Vagina (tissue), 2 donors: ENCODE measurements at regions not wholly inside any gene's neighbourhood (a gene's known extent, or its start where the extent isn't known, plus 50 kb on each side); places are given as distances from the start of the nearest gene placed in this dataset.
"Not testable (repeated sequence)": the region's sequence is repeated elsewhere in the genome, so short reads cannot be mapped to it uniquely, and the experiment has no call there.

ENCODE experiments used
- POLR2A ChIP-seq, 2 donors: fragments of 450-650 bp; IDR thresholded peaks; one replicate each; pipeline ENCODE4 v1.6.1; 2017; ENCODE audit warnings: antibody characterized with exemption in 2 of 2, mild to moderate bottlenecking in 2 of 2, moderate library complexity in 2 of 2
- TF ChIP-seq, protein P1 (sequence below), 3 experiments: fragments of 450-650 bp in 2 of 3; fragments of 200-600 bp in 1 of 3; sonication (generic) in 1 of 3; IDR thresholded peaks; one replicate each; pipeline ENCODE4 v1.5.1; 2017 to 2019; ENCODE audit warnings: antibody characterized with exemption in 3 of 3, mild to moderate bottlenecking in 2 of 3, moderate library complexity in 2 of 3

DNA sequence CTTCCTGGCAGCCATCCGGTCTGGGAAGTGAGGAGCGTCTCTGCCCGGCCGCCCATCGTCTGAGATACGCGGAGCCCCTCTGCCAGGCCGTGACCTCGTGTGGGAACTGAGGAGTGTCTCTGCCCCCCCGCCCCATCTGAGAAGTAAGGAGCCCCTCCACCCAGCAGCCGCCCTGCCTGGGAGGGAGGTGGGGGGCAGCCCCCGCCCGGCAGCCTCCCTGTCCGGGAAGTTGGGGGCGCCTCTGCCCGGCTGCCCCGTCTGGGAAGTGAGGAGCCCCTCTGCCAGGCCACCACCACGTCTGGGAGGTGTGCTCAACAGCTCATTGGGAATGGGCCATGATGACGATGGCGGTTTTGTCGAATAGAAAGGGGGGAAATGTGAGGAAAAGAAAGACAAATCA lies 130.4 kb downstream of the OR52B4 start:
- TF ChIP-seq, protein P1, sequence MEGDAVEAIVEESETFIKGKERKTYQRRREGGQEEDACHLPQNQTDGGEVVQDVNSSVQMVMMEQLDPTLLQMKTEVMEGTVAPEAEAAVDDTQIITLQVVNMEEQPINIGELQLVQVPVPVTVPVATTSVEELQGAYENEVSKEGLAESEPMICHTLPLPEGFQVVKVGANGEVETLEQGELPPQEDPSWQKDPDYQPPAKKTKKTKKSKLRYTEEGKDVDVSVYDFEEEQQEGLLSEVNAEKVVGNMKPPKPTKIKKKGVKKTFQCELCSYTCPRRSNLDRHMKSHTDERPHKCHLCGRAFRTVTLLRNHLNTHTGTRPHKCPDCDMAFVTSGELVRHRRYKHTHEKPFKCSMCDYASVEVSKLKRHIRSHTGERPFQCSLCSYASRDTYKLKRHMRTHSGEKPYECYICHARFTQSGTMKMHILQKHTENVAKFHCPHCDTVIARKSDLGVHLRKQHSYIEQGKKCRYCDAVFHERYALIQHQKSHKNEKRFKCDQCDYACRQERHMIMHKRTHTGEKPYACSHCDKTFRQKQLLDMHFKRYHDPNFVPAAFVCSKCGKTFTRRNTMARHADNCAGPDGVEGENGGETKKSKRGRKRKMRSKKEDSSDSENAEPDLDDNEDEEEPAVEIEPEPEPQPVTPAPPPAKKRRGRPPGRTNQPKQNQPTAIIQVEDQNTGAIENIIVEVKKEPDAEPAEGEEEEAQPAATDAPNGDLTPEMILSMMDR (IDR thresholded peaks at IDR 0.05) = not testable (repeated sequence)
- not testable (repeated sequence) for TF ChIP-seq POLR2A (IDR thresholded peaks at IDR 0.05)
